HCT116 (cell line): ENCODE measurements at regions not wholly inside any gene's neighbourhood (a gene's known extent, or its start where the extent isn't known, plus 50 kb on each side); places are given as distances from the start of the nearest gene placed in this dataset.

ENCODE experiments used
- ATAC-seq: fragments of 200-7000 bp; cut with Tn5 transposase; 2 replicates; pipeline ENCODE4 v1.9.1; 2020; ENCODE audit warnings: mild to moderate bottlenecking, moderate library complexity
- BruUV-seq: library from RNA; stranded (reverse); fragments of 400-500 nt; replicated peaks from 2 replicates; lab custom pipeline; 2021; lab: Mats Ljungman, UMichigan
- CTCF ChIA-PET: fragments of 300-600 bp; sonication (Branson Sonifier 250); formaldehyde crosslinking; loops from one replicate; lab custom pipeline; 2021; ENCODE audit warnings: antibody characterized with exemption; lab: Charles Lee
- POLR2A ChIA-PET: fragments of 300-600, 350-600 bp; sonication (Branson Sonifier 250); formaldehyde crosslinking; loops from one replicate; lab custom pipeline; 2021; ENCODE audit warnings: antibody characterized with exemption; lab: Charles Lee
- RAD21 ChIA-PET, 2 experiments: fragments of 300-600 bp; sonication (Branson Sonifier 250); formaldehyde crosslinking; loops; one replicate each; lab custom pipeline; 2023; ENCODE audit warnings: low total read pairs in 2 of 2; ENCODE audit not compliant: uncharacterized antibody in 2 of 2, unreplicated experiment in 2 of 2, low non-redundant PET in 1 of 2; lab: Charles Lee
- DNase-seq: peaks from one replicate; pipeline ENCODE4 v3.0.0-alpha.2; 2010; ENCODE audit warnings: low read depth, low spot score
- H2AFZ ChIP-seq: fragments of 200-600 bp; shearing (Covaris generic), sonication (generic); 2 replicates; pipeline ENCODE4 v1.6.1; 2017; ENCODE audit warnings: low read depth, mixed run types, mixed read lengths, antibody characterized with exemption, low read length; ENCODE audit not compliant: poor library complexity, severe bottlenecking
- H3K27ac ChIP-seq: 2 replicates; pipeline ENCODE4 v1.5.1; 2012; ENCODE audit warnings: low read depth, low read length
- H3K27me3 ChIP-seq: fragments of 200-600 bp; sonication (generic); 2 replicates; pipeline ENCODE4 v1.6.1; 2016; ENCODE audit warnings: mixed run types, low read length, mixed read lengths; ENCODE audit not compliant: insufficient read depth
- H3K36me3 ChIP-seq, 2 experiments: fragments of 200-500 bp in 1 of 2; fragments of 200-600 bp in 1 of 2; sonication (Bioruptor generic) in 1 of 2; sonication (generic) in 1 of 2; 2 replicates each; pipeline versions ENCODE4 v1.5.1 to v1.6.1; 2014 to 2016; ENCODE audit warnings: low read length in 2 of 2, inconsistent platforms in 1 of 2, mixed read lengths in 1 of 2, mixed run types in 1 of 2; ENCODE audit not compliant: insufficient read depth in 2 of 2, control insufficient read depth in 1 of 2
- H3K4me1 ChIP-seq, 2 experiments: fragments of 200-600 bp in 1 of 2; sonication (generic) in 1 of 2; 2 replicates each; pipeline versions ENCODE4 v1.5.1 to v1.6.1; 2012 to 2017; ENCODE audit warnings: low read length in 2 of 2, inconsistent platforms in 1 of 2, mild to moderate bottlenecking in 1 of 2, mixed read lengths in 1 of 2, mixed run types in 1 of 2, moderate library complexity in 1 of 2; ENCODE audit not compliant: insufficient read depth in 2 of 2, control insufficient read depth in 1 of 2
- H3K4me2 ChIP-seq: fragments of 200-600 bp; sonication (generic); 2 replicates; pipeline ENCODE4 v1.6.1; 2017; ENCODE audit warnings: mixed run types, low read length, mixed read lengths
- H3K4me3 ChIP-seq, 2 experiments: fragments of 200-600 bp in 1 of 2; sonication (generic) in 1 of 2; replicated peaks in 1 of 2; 2 replicates each; pipeline ENCODE4 v1.5.1; 2011 to 2016; ENCODE audit warnings: low read length in 2 of 2, control low read depth in 1 of 2, low read depth in 1 of 2, mild to moderate bottlenecking in 1 of 2, mixed read lengths in 1 of 2, mixed run types in 1 of 2
- H3K79me2 ChIP-seq: fragments of 200-600 bp; sonication (generic); 2 replicates; pipeline ENCODE4 v1.6.1; 2017; ENCODE audit warnings: mild to moderate bottlenecking, mixed run types, low read length, moderate library complexity, mixed read lengths; ENCODE audit not compliant: insufficient read depth
- H3K9ac ChIP-seq: fragments of 200-600 bp; sonication (generic); 2 replicates; pipeline ENCODE4 v1.6.1; 2016; ENCODE audit warnings: low read length, mixed read lengths
- H3K9me2 ChIP-seq: fragments of 200-600 bp; sonication (generic), shearing (Covaris generic); 2 replicates; pipeline ENCODE4 v1.6.1; 2017; ENCODE audit warnings: mixed run types, mild to moderate bottlenecking, moderate library complexity; ENCODE audit not compliant: insufficient read depth
- H3K9me3 ChIP-seq, 2 experiments: fragments of 200-500 bp in 1 of 2; fragments of 200-600 bp in 1 of 2; sonication (Bioruptor generic) in 1 of 2; sonication (generic) in 1 of 2; 2 replicates each; pipeline ENCODE4 v1.6.1; 2014 to 2017; ENCODE audit warnings: low read length in 2 of 2, mixed read lengths in 2 of 2, inconsistent platforms in 1 of 2, low read depth in 1 of 2, mild to moderate bottlenecking in 1 of 2, mixed run types in 1 of 2, moderate library complexity in 1 of 2; ENCODE audit not compliant: control insufficient read depth in 1 of 2, insufficient read depth in 1 of 2
- H4K20me1 ChIP-seq: fragments of 200-600 bp; sonication (generic), shearing (Covaris generic); 2 replicates; pipeline ENCODE4 v1.6.1; 2017; ENCODE audit warnings: mixed run types, mild to moderate bottlenecking, moderate library complexity; ENCODE audit not compliant: insufficient read depth
- EGR1 ChIP-seq: IDR thresholded peaks from 2 replicates; pipeline ENCODE4 v1.6.1; 2012; ENCODE audit warnings: low read depth
- EZH2 ChIP-seq: fragments of 200-600 bp; sonication (generic); IDR thresholded peaks from 2 replicates; pipeline ENCODE4 v1.6.1; 2017; ENCODE audit warnings: antibody characterized with exemption, mixed run types
- RAD21 ChIP-seq: IDR thresholded peaks from 2 replicates; pipeline ENCODE4 v1.6.1; 2012; ENCODE audit warnings: low read depth, mild to moderate bottlenecking
- SIN3A ChIP-seq: IDR thresholded peaks from 2 replicates; pipeline ENCODE4 v1.6.1; 2012; ENCODE audit warnings: low read depth
- SRF ChIP-seq: IDR thresholded peaks from 2 replicates; pipeline ENCODE4 v1.6.1; 2012; ENCODE audit warnings: low read depth
- YY1 ChIP-seq: IDR thresholded peaks from 2 replicates; pipeline ENCODE4 v1.6.1; 2011; ENCODE audit warnings: low read length, low read depth, moderate library complexity, mild to moderate bottlenecking; ENCODE audit not compliant: insufficient replicate concordance; ENCODE audit errors: extremely low read depth
- ZFX ChIP-seq: fragments of 450-650 bp; IDR thresholded peaks from 2 replicates; pipeline ENCODE4 v1.6.1; 2017
- intact Hi-C: fragments of 100-400 bp; cut with micrococcal nuclease; formaldehyde crosslinking; loops from 2 replicates; pipeline ENCODE4 v1.10.0; 2022
- TF ChIP-seq, protein P1 (sequence below), 3 experiments: fragments of 200-600 bp in 1 of 3; sonication (generic) in 1 of 3; IDR thresholded peaks in 2 of 3; conservative IDR thresholded peaks in 1 of 3; 2 replicates each; pipeline ENCODE4 v1.5.1; 2012 to 2017; ENCODE audit warnings: low read depth in 2 of 3, low read length in 2 of 3, antibody characterized with exemption in 1 of 3, borderline replicate concordance in 1 of 3, control low read depth in 1 of 3, mild to moderate bottlenecking in 1 of 3, mixed read lengths in 1 of 3, mixed run types in 1 of 3, moderate library complexity in 1 of 3; ENCODE audit not compliant: insufficient read depth in 1 of 3
- TF ChIP-seq, protein P2 (sequence below): IDR thresholded peaks from 2 replicates; pipeline ENCODE4 v1.6.1; 2012
- TF ChIP-seq, protein P3 (sequence below): IDR thresholded peaks from 2 replicates; pipeline ENCODE4 v1.6.1; 2012; ENCODE audit warnings: low read depth

DNA sequence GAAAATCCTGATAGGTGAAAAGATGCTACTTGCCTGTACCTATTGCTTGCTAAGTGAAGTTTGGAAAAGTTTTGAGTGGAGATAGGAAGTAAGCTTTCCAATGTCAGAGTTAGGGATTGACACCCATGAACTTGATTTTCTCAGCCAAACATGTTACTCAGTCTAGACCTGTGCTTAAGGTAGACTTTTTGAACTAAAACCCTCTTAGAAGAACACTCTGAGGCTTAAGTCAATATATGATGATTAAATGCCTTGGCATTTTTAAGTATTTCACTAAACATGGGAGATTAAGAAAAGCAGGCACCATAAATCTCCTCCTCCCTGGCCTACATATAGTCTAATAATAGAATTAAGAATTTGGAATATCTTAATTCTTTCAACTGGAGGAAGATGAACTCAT is 785.6 kb upstream of the SOX9 start:
- H3K9me3 ChIP-seq: no peaks in the 10 kb centered on the region
- ATAC-seq: no peak
- no peak for DNase-seq
- H3K27me3 ChIP-seq: no peaks in the 10 kb centered on the region
- no peak overlapping the region for H3K27ac ChIP-seq
- H3K79me2 ChIP-seq: no peaks in the 10 kb centered on the region
- BruUV-seq: no TSS peak
- no peaks in the 10 kb centered on the region for H3K4me1 ChIP-seq
- H2AFZ ChIP-seq: no peak overlapping the region
- H3K9ac ChIP-seq: no peak overlapping the region
- H4K20me1 ChIP-seq: no peaks in the 10 kb centered on the region
- no peaks in the 10 kb centered on the region for H3K36me3 ChIP-seq
- ChIA-PET CTCF (no interaction called here), POLR2A (no interaction called here), RAD21 (no interaction called here)
- no peak overlapping the region for H3K4me3 ChIP-seq
- H3K9me2 ChIP-seq: no peaks in the 10 kb centered on the region
- TF ChIP-seq SRF (no peak), SIN3A (no peak), YY1 (no peak), EGR1 (no peak), RAD21 (no peak), EZH2 (no peak), ZFX (no peak)
- TF ChIP-seq, protein P1, sequence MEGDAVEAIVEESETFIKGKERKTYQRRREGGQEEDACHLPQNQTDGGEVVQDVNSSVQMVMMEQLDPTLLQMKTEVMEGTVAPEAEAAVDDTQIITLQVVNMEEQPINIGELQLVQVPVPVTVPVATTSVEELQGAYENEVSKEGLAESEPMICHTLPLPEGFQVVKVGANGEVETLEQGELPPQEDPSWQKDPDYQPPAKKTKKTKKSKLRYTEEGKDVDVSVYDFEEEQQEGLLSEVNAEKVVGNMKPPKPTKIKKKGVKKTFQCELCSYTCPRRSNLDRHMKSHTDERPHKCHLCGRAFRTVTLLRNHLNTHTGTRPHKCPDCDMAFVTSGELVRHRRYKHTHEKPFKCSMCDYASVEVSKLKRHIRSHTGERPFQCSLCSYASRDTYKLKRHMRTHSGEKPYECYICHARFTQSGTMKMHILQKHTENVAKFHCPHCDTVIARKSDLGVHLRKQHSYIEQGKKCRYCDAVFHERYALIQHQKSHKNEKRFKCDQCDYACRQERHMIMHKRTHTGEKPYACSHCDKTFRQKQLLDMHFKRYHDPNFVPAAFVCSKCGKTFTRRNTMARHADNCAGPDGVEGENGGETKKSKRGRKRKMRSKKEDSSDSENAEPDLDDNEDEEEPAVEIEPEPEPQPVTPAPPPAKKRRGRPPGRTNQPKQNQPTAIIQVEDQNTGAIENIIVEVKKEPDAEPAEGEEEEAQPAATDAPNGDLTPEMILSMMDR (IDR thresholded peaks at IDR 0.05 in 2 of 3, conservative IDR thresholded peaks at IDR 0.05 in 1 of 3; ENCODE audit: borderline replicate concordance in 1 of 3, insufficient read depth in 1 of 3, low read depth in 2 of 3, low read length in 2 of 3): no peak
- TF ChIP-seq, protein P2, sequence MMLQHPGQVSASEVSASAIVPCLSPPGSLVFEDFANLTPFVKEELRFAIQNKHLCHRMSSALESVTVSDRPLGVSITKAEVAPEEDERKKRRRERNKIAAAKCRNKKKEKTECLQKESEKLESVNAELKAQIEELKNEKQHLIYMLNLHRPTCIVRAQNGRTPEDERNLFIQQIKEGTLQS: no peak
- TF ChIP-seq, protein P3, sequence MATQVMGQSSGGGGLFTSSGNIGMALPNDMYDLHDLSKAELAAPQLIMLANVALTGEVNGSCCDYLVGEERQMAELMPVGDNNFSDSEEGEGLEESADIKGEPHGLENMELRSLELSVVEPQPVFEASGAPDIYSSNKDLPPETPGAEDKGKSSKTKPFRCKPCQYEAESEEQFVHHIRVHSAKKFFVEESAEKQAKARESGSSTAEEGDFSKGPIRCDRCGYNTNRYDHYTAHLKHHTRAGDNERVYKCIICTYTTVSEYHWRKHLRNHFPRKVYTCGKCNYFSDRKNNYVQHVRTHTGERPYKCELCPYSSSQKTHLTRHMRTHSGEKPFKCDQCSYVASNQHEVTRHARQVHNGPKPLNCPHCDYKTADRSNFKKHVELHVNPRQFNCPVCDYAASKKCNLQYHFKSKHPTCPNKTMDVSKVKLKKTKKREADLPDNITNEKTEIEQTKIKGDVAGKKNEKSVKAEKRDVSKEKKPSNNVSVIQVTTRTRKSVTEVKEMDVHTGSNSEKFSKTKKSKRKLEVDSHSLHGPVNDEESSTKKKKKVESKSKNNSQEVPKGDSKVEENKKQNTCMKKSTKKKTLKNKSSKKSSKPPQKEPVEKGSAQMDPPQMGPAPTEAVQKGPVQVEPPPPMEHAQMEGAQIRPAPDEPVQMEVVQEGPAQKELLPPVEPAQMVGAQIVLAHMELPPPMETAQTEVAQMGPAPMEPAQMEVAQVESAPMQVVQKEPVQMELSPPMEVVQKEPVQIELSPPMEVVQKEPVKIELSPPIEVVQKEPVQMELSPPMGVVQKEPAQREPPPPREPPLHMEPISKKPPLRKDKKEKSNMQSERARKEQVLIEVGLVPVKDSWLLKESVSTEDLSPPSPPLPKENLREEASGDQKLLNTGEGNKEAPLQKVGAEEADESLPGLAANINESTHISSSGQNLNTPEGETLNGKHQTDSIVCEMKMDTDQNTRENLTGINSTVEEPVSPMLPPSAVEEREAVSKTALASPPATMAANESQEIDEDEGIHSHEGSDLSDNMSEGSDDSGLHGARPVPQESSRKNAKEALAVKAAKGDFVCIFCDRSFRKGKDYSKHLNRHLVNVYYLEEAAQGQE: no peak
- intact Hi-C loops: no loop called here
- H3K4me2 ChIP-seq: no peak overlapping the region
